NCI-H146 treated with DMSO at 0.1 percent for 48 hours (cell line): ENCODE measurements at regions not wholly inside any gene's neighbourhood (a gene's known extent, or its start where the extent isn't known, plus 50 kb on each side); places are given as distances from the start of the nearest gene placed in this dataset.
"Not testable (repeated sequence)": the region's sequence is repeated elsewhere in the genome, so short reads cannot be mapped to it uniquely, and the experiment has no call there.

Source experiments
- DNase-seq: peaks from one replicate; lab custom pipeline; 2025; ENCODE audit not compliant: unreplicated experiment; lab: John Stamatoyannopoulos, UW

GRCh38 chrX:125503769-125504168, 184.1 kb downstream of the TEX13C start:
- DNase-seq: no peak

- DNase-seq: no peak
Observed at GRCh38 chrX:125505207-125505606, 185.5 kb downstream of the TEX13C start.

- DNase-seq: no peak
Observed at GRCh38 chrX:125507119-125507518, 187.4 kb downstream of the TEX13C start.

GRCh38 chrX:125520029-125520428, 200.4 kb downstream of the TEX13C start:
- no peak for DNase-seq

- DNase-seq: no peak
Observed at GRCh38 chrX:125522752-125523151, 203.1 kb downstream of the TEX13C start.

GRCh38 chrX:125532411-125533089, 212.9 kb downstream of the TEX13C start:
- DNase-seq: no peak

- no peak for DNase-seq
Observed at GRCh38 chrX:125533352-125533751, 213.7 kb downstream of the TEX13C start.

- no peak for DNase-seq
Observed at GRCh38 chrX:125544031-125544660, 224.5 kb downstream of the TEX13C start.

- DNase-seq: no peak
Observed at GRCh38 chrX:125544856-125545255, 225.2 kb downstream of the TEX13C start.

GRCh38 chrX:125577479-125577878, 257.8 kb downstream of the TEX13C start:
- no peak for DNase-seq

- no peak for DNase-seq
Observed at GRCh38 chrX:125604448-125604847, 284.8 kb downstream of the TEX13C start.

GRCh38 chrX:125605145-125605544, 285.5 kb downstream of the TEX13C start:
- DNase-seq: no peak

- not testable (repeated sequence) for DNase-seq
Observed at GRCh38 chrX:125614591-125615343, 295.1 kb downstream of the TEX13C start.

GRCh38 chrX:125620715-125621587, 301.3 kb downstream of the TEX13C start:
- no peak for DNase-seq

- DNase-seq: no peak
Observed at GRCh38 chrX:125621588-125621927, 301.9 kb downstream of the TEX13C start.

GRCh38 chrX:125622899-125623298, 303.2 kb downstream of the TEX13C start:
- no peak for DNase-seq

- DNase-seq: no peak
Observed at GRCh38 chrX:125627676-125628075, 308.0 kb downstream of the TEX13C start.

GRCh38 chrX:125628435-125628834, 308.8 kb downstream of the TEX13C start:
- DNase-seq: no peak

GRCh38 chrX:125641405-125641804, 321.7 kb downstream of the TEX13C start:
- DNase-seq: no peak

GRCh38 chrX:125646195-125646594, 326.5 kb downstream of the TEX13C start:
- no peak for DNase-seq

- no peak for DNase-seq
Observed at GRCh38 chrX:125651426-125651825, 331.8 kb downstream of the TEX13C start.
